K562 (cell line): ENCODE measurements at regions not wholly inside any gene's neighbourhood (a gene's known extent, or its start where the extent isn't known, plus 50 kb on each side); places are given as distances from the start of the nearest gene placed in this dataset.

Experiments
- ATAC-seq: fragments of 200-7000 bp; cut with Tn5 transposase; 3 replicates; pipeline ENCODE4 v1.9.1; 2020; ENCODE audit warnings: moderate library complexity
- BruUV-seq: library from RNA; stranded (reverse); fragments of 400-500 nt; replicated peaks from 2 replicates; lab custom pipeline; 2021; lab: Mats Ljungman, UMichigan
- CTCF ChIA-PET: fragments of 300-600 bp; formaldehyde crosslinking; extraction: SDS; loops from one replicate; lab custom pipeline; 2021; ENCODE audit warnings: low intra/inter-chr PET ratio; lab: Yijun Ruan, JAX
- POLR2A ChIA-PET: fragments of 300-600, 350-650 bp; sonication (Branson Sonifier 250); formaldehyde crosslinking; extraction: SDS; loops from one replicate; lab custom pipeline; 2021; ENCODE audit warnings: antibody characterized with exemption, inconsistent platforms; lab: Yijun Ruan, JAX
- DNase-seq, 4 experiments: peaks; one replicate each; pipeline versions ENCODE4 v3.0.0 to v3.0.0-alpha.2; 2011 to 2018; ENCODE audit warnings: low spot score in 3 of 4, mixed read lengths in 3 of 4; ENCODE audit errors: extremely low read depth in 1 of 4
- FAIRE-seq: peaks from 2 replicates; lab custom pipeline; 2011; peaks lifted over from hg19 to GRCh38; lab: Jason Lieb, UNC
- H2AFZ ChIP-seq: 2 replicates; pipeline ENCODE4 v1.6.0; 2011; ENCODE audit warnings: low read depth, low read length, control low read depth, inconsistent platforms
- H3K27ac ChIP-seq: fragments of 200-600 bp; 3 replicates; pipeline ENCODE4 v1.8.0; 2011; ENCODE audit warnings: low read depth, mild to moderate bottlenecking, control low read depth, inconsistent platforms, low read length, moderate library complexity, mixed read lengths; ENCODE audit errors: extremely low read depth
- H3K27me3 ChIP-seq, 2 experiments: fragments of 300-600 bp in 1 of 2; 2 replicates in 1 of 2; 3 replicates in 1 of 2; pipeline versions ENCODE4 v1.6.0 to v1.8.0; 2011; ENCODE audit warnings: inconsistent platforms in 2 of 2, low read length in 2 of 2, mild to moderate bottlenecking in 1 of 2, mixed read lengths in 1 of 2, moderate library complexity in 1 of 2; ENCODE audit not compliant: control insufficient read depth in 2 of 2, insufficient read depth in 2 of 2
- H3K36me3 ChIP-seq: fragments of 300-600 bp; 3 replicates; pipeline ENCODE4 v1.8.0; 2011; ENCODE audit warnings: mild to moderate bottlenecking, low read length, inconsistent platforms; ENCODE audit not compliant: control insufficient read depth, insufficient read depth
- H3K4me1 ChIP-seq, 2 experiments: fragments of 200-600 bp in 1 of 2; replicated peaks in 1 of 2; 2 replicates in 1 of 2; 3 replicates in 1 of 2; pipeline versions ENCODE4 v1.5.1 to v1.8.0; 2011; ENCODE audit warnings: inconsistent platforms in 2 of 2, low read length in 2 of 2, mild to moderate bottlenecking in 1 of 2, mixed read lengths in 1 of 2, moderate library complexity in 1 of 2; ENCODE audit not compliant: control insufficient read depth in 2 of 2, insufficient read depth in 2 of 2
- H3K4me2 ChIP-seq: 2 replicates; pipeline ENCODE4 v1.6.1; 2011; ENCODE audit warnings: low read length, control low read depth, inconsistent platforms, mixed read lengths; ENCODE audit not compliant: insufficient read depth
- H3K4me3 ChIP-seq: fragments of 200-600 bp; sonication (generic), shearing (Covaris generic); 2 replicates; pipeline ENCODE4 v1.5.1; 2016; ENCODE audit warnings: control low read depth, inconsistent platforms
- H3K79me2 ChIP-seq: fragments of 200-600 bp; 3 replicates; pipeline ENCODE4 v1.8.0; 2011; ENCODE audit warnings: low read length, inconsistent platforms; ENCODE audit not compliant: control insufficient read depth, insufficient read depth
- H3K9ac ChIP-seq, 2 experiments: 2 replicates each; pipeline versions ENCODE4 v1.6.0 to v1.6.1; 2011; ENCODE audit warnings: low read depth in 2 of 2, low read length in 2 of 2, control low read depth in 1 of 2, inconsistent platforms in 1 of 2, mild to moderate bottlenecking in 1 of 2, mixed read lengths in 1 of 2; ENCODE audit not compliant: insufficient read depth in 1 of 2
- H3K9me1 ChIP-seq: one replicate; pipeline ENCODE4 v1.6.0; 2011; ENCODE audit warnings: inconsistent platforms, mild to moderate bottlenecking, low read length, moderate library complexity; ENCODE audit not compliant: control insufficient read depth, insufficient read depth
- H3K9me3 ChIP-seq: replicated peaks from 2 replicates; pipeline ENCODE4 v1.5.1; 2011; ENCODE audit warnings: low read depth, low read length, inconsistent platforms; ENCODE audit not compliant: control insufficient read depth, insufficient read depth
- H4K20me1 ChIP-seq: replicated peaks from 2 replicates; pipeline ENCODE4 v1.6.1; 2011; ENCODE audit warnings: low read length, inconsistent platforms, mixed read lengths; ENCODE audit not compliant: control insufficient read depth, insufficient read depth
- BCLAF1 ChIP-seq, 2 experiments: fragments of 450-650 bp in 1 of 2; IDR thresholded peaks; 2 replicates each; pipeline ENCODE4 v1.6.1; 2011 to 2017; ENCODE audit warnings: low read depth in 2 of 2, antibody characterized with exemption in 1 of 2, borderline replicate concordance in 1 of 2, low read length in 1 of 2, mild to moderate bottlenecking in 1 of 2, mixed read lengths in 1 of 2; ENCODE audit not compliant: control insufficient read depth in 1 of 2
- EP400 ChIP-seq: fragments of 450-650 bp; IDR thresholded peaks from 2 replicates; pipeline ENCODE4 v1.6.1; 2017; ENCODE audit warnings: antibody characterized with exemption, mild to moderate bottlenecking, moderate library complexity
- FOXJ2 ChIP-seq: fragments of 200-800 bp; sonication (Bioruptor generic); IDR thresholded peaks from 2 replicates; pipeline ENCODE4 v1.6.1; 2016; ENCODE audit warnings: missing genetic modification characterization, missing compliant biosample characterization
- PTRF ChIP-seq: fragments of 450-650 bp; IDR thresholded peaks from 2 replicates; pipeline ENCODE4 v1.6.1; 2016; ENCODE audit warnings: mild to moderate bottlenecking, missing genetic modification characterization, missing compliant biosample characterization
- SMAD3 ChIP-seq: fragments of 450-650 bp; formaldehyde crosslinking; conservative IDR thresholded peaks from 2 replicates; pipeline ENCODE4 v1.4.0; 2020; ENCODE audit warnings: mild to moderate bottlenecking
- SMAD4 ChIP-seq: fragments of 250-450 bp; sonication (Bioruptor Pico); conservative IDR thresholded peaks from 2 replicates; pipeline ENCODE4 v1.8.0; 2021; ENCODE audit warnings: inconsistent platforms, mild to moderate bottlenecking, moderate library complexity
- SMARCB1 ChIP-seq: IDR thresholded peaks from 2 replicates; pipeline ENCODE4 v1.6.1; 2011; ENCODE audit warnings: improper control_type of control experiment, low read depth; ENCODE audit not compliant: insufficient read length
- ZC3H4 ChIP-seq: sonication (generic); formaldehyde crosslinking; IDR thresholded peaks from 2 replicates; pipeline ENCODE4 v1.9.0; 2021; ENCODE audit warnings: missing genetic modification reagents, borderline replicate concordance
- ZNF347 ChIP-seq: fragments of 450-650 bp; formaldehyde crosslinking; IDR thresholded peaks from 2 replicates; pipeline ENCODE4 v1.4.0; 2020; ENCODE audit warnings: low read depth, mild to moderate bottlenecking, moderate library complexity
- ZZZ3 ChIP-seq: fragments of 450-650 bp; IDR thresholded peaks from 2 replicates; pipeline ENCODE4 v1.6.1; 2016; ENCODE audit warnings: antibody characterized with exemption, mild to moderate bottlenecking, moderate library complexity
- WGBS: fragments of 100-300 bp; shearing (Covaris generic); methylation state at CpG from one replicate; pipeline ENCODE4 v1.1.6; 2016; ENCODE audit warnings: low coverage, mixed read lengths; ENCODE audit not compliant: insufficient coverage; ENCODE audit errors: missing lambda C conversion rate; 5-methylcytosine and 5-hydroxymethylcytosine counted together
- in situ Hi-C: fragments of 300-500 bp; cut with MboI; formaldehyde crosslinking; loops from 4 replicates; pipeline ENCODE4 v1.15.0; 2018; ENCODE audit warnings: inconsistent platforms, mixed read lengths
- intact Hi-C: fragments of 100-400 bp; cut with micrococcal nuclease; formaldehyde crosslinking; loops from 2 replicates; pipeline ENCODE4 v1.14.2; 2022
- TF ChIP-seq, protein P1 (sequence below): sonication (generic); formaldehyde crosslinking; IDR thresholded peaks from 2 replicates; pipeline ENCODE4 v1.8.1; 2023; ENCODE audit warnings: missing genetic modification reagents, mild to moderate bottlenecking, borderline replicate concordance

DNA sequence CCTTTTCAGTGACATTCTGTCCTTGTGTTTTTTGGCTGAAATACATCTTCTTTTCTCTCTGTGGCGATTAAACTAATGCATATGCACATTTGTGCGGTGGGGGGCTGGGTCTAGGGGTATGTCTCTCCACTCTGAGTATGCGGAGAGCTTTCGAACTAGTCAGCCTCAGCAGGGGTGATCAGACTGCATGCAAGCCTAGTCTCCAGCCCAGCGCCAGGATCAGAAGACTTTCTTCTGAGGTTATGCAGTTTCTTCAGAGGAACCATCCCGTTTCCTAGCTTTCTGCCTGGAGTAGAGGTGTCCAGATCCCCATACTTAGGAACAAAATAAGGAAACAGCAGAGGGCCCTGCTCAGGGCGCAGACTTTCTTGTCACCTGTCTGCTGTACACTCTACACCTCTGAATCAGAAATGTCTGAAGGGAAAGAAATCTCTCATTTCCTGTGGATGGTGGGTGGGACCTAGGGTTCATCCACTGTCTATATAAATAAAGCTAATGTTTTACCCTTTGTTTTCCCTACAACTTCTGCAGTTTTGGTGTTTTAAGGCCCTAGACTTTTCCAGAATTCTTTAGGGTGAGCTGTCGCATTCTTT lies 230.4 kb downstream of the ABHD5 start:
- FAIRE-seq, result no peak
- in situ Hi-C loops, result no loop called here
- Histone ChIP-seq H3K4me3 (no peak overlapping the region), H3K27ac (no peak overlapping the region), H3K9ac (no peak overlapping the region), H4K20me1 (no peaks in the 10 kb centered on the region), H3K79me2 (no peaks in the 10 kb centered on the region), H3K9me1 (no peaks in the 10 kb centered on the region), H3K36me3 (no peaks in the 10 kb centered on the region), H3K4me2 (no peak overlapping the region), H3K4me1 (no peaks in the 10 kb centered on the region), H3K27me3 (peaks cover 0 to 30% of the 10 kb centered on the region in 2 experiments; a peak in 4 of 5 replicates), H2AFZ (no peak overlapping the region), H3K9me3 (no peaks in the 10 kb centered on the region)
- CTCF ChIA-PET, result no interaction called here
- POLR2A ChIA-PET, result interaction anchor here (0.5 to 1.0 kb wide), 2 partner anchors 16 to 1037 kb away, joined by 3 to 4 read pairs; no protein-coding TSS in a partner anchor
- intact Hi-C loops, result no loop called here
- WGBS, result under 1% methylated on average over 8 of the region's 8 CpGs
- DNase-seq, result no peak
- TF ChIP-seq SMAD3, result no peak
- TF ChIP-seq FOXJ2 (tag), result no peak
- TF ChIP-seq ZZZ3, result no peak
- TF ChIP-seq, protein P1, sequence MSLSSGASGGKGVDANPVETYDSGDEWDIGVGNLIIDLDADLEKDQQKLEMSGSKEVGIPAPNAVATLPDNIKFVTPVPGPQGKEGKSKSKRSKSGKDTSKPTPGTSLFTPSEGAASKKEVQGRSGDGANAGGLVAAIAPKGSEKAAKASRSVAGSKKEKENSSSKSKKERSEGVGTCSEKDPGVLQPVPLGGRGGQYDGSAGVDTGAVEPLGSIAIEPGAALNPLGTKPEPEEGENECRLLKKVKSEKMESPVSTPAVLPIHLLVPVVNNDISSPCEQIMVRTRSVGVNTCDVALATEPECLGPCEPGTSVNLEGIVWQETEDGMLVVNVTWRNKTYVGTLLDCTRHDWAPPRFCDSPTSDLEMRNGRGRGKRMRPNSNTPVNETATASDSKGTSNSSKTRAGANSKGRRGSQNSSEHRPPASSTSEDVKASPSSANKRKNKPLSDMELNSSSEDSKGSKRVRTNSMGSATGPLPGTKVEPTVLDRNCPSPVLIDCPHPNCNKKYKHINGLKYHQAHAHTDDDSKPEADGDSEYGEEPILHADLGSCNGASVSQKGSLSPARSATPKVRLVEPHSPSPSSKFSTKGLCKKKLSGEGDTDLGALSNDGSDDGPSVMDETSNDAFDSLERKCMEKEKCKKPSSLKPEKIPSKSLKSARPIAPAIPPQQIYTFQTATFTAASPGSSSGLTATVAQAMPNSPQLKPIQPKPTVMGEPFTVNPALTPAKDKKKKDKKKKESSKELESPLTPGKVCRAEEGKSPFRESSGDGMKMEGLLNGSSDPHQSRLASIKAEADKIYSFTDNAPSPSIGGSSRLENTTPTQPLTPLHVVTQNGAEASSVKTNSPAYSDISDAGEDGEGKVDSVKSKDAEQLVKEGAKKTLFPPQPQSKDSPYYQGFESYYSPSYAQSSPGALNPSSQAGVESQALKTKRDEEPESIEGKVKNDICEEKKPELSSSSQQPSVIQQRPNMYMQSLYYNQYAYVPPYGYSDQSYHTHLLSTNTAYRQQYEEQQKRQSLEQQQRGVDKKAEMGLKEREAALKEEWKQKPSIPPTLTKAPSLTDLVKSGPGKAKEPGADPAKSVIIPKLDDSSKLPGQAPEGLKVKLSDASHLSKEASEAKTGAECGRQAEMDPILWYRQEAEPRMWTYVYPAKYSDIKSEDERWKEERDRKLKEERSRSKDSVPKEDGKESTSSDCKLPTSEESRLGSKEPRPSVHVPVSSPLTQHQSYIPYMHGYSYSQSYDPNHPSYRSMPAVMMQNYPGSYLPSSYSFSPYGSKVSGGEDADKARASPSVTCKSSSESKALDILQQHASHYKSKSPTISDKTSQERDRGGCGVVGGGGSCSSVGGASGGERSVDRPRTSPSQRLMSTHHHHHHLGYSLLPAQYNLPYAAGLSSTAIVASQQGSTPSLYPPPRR (CRISPR knock-in tag), result no peak
- TF ChIP-seq PTRF (tag), result no peak
- no peak for TF ChIP-seq ZC3H4 (CRISPR knock-in tag)
- no peak for TF ChIP-seq ZNF347 (CRISPR knock-in tag)
- no peak for TF ChIP-seq BCLAF1 (IDR thresholded peaks at IDR 0.05; ENCODE audit: borderline replicate concordance in 1 of 2, control insufficient read depth in 1 of 2, low read depth in 2 of 2, low read length in 1 of 2)
- no peak for TF ChIP-seq SMARCB1
- no peak for TF ChIP-seq SMAD4
- TF ChIP-seq EP400, result no peak
- no peak for ATAC-seq
- BruUV-seq, result no TSS peak
